Ovary (tissue), 7 donors: ENCODE measurements at regions not wholly inside any gene's neighbourhood (a gene's known extent, or its start where the extent isn't known, plus 50 kb on each side); places are given as distances from the start of the nearest gene placed in this dataset.

ENCODE experiments used
- DNase-seq, 5 donors: peaks; one replicate each; pipeline ENCODE4 v3.0.0-alpha.2; 2019 to 2020
- H3K27ac ChIP-seq, 2 donors: fragments of 200-600 bp; one replicate each; pipeline versions ENCODE4 v1.5.1 to v1.8.0; 2019 to 2022
- H3K27me3 ChIP-seq: fragments of 200-600 bp; one replicate; pipeline ENCODE4 v1.8.0; 2022
- H3K36me3 ChIP-seq: fragments of 200-600 bp; sonication (generic); one replicate; pipeline ENCODE4 v1.5.1; 2019
- H3K4me1 ChIP-seq: one replicate; pipeline ENCODE4 v1.8.1; 2013; ENCODE audit warnings: mild to moderate bottlenecking, moderate library complexity; ENCODE audit not compliant: insufficient read depth
- H3K4me3 ChIP-seq: fragments of 200-600 bp; sonication (generic); one replicate; pipeline ENCODE4 v1.5.1; 2017
- H3K9me3 ChIP-seq, 2 donors: fragments of 200-600 bp in 1 of 2; sonication (generic) in 1 of 2; one replicate each; pipeline versions ENCODE4 v1.5.1 to v1.8.1; 2013 to 2019; ENCODE audit warnings: mild to moderate bottlenecking in 1 of 2, moderate library complexity in 1 of 2
- EP300 ChIP-seq: sonication (generic); formaldehyde crosslinking; IDR thresholded peaks from one replicate; pipeline ENCODE4 v1.6.1; 2017; ENCODE audit warnings: antibody characterized with exemption
- POLR2A ChIP-seq: fragments of 450-650 bp; IDR thresholded peaks from one replicate; pipeline ENCODE4 v1.6.1; 2017; ENCODE audit warnings: antibody characterized with exemption, mild to moderate bottlenecking, moderate library complexity
- WGBS, 3 donors: extraction: QIAGEN DNeasy Blood & Tissue Kit in 1 of 3; methylation state at CpG; one replicate each; pipeline versions ENCODE4 v1.1.5 to v1.1.7; 2013 to 2017; 5-methylcytosine and 5-hydroxymethylcytosine counted together
- intact Hi-C, 4 donors: fragments of 100-400 bp; cut with DNase I; formaldehyde crosslinking; loops; one replicate each; pipeline versions ENCODE4 v1.11.0 to v1.15.1; 2022 to 2023
- TF ChIP-seq, protein P1 (sequence below), 3 donors: fragments of 450-650 bp in 2 of 3; fragments of 200-600 bp in 1 of 3; IDR thresholded peaks; one replicate each; pipeline versions ENCODE4 v1.5.1 to v1.8.0; 2016 to 2022; ENCODE audit warnings: antibody characterized with exemption in 3 of 3, mild to moderate bottlenecking in 1 of 3
- donor health status: DM: no; HTN: no; CAD: no; lungs with moderate emphysema.
- donor health status: DM: no; HTN: no; CAD: no.
- donor health status: Bipolar disorder and iron deficiency.
- donor health status: DM: no; HTN: no; CAD: no.
- donor health status: DM: yes; HTN: yes; CAD: no.

GRCh38 chr2:16196687-16197503 lies 256.5 kb downstream of the MYCN start:
- Histone ChIP-seq H3K4me1 (no peaks in the 10 kb centered on the region), H3K4me3 (no peak overlapping the region), H3K27ac (no peak overlapping the region), H3K9me3 (no peaks in the 10 kb centered on the region), H3K36me3 (no peaks in the 10 kb centered on the region), H3K27me3 (no peaks in the 10 kb centered on the region)
- intact Hi-C loops = loop anchor here in 1 of 4 donors (5.0 kb wide), 1 partner anchor 1605 kb away; no protein-coding TSS in a partner anchor
- 74 to 77% (median 75%) methylated on average over 15 of the region's 15 CpGs for WGBS, 3 donors
- TF ChIP-seq POLR2A (no peak), EP300 (no peak)
- TF ChIP-seq, protein P1, sequence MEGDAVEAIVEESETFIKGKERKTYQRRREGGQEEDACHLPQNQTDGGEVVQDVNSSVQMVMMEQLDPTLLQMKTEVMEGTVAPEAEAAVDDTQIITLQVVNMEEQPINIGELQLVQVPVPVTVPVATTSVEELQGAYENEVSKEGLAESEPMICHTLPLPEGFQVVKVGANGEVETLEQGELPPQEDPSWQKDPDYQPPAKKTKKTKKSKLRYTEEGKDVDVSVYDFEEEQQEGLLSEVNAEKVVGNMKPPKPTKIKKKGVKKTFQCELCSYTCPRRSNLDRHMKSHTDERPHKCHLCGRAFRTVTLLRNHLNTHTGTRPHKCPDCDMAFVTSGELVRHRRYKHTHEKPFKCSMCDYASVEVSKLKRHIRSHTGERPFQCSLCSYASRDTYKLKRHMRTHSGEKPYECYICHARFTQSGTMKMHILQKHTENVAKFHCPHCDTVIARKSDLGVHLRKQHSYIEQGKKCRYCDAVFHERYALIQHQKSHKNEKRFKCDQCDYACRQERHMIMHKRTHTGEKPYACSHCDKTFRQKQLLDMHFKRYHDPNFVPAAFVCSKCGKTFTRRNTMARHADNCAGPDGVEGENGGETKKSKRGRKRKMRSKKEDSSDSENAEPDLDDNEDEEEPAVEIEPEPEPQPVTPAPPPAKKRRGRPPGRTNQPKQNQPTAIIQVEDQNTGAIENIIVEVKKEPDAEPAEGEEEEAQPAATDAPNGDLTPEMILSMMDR (IDR thresholded peaks at IDR 0.05) = no peak
- no peak for DNase-seq

GRCh38 chr2:16195681-16196070 lies 255.3 kb downstream of the MYCN start:
- no peaks in the 10 kb centered on the region for H3K27me3 ChIP-seq
- intact Hi-C loops = loop anchor here in 1 of 4 donors (5.0 kb wide), 1 partner anchor 1603 kb away; no protein-coding TSS in a partner anchor
- no peaks in the 10 kb centered on the region for H3K36me3 ChIP-seq
- H3K4me3 ChIP-seq = no peak overlapping the region
- no peak for DNase-seq
- no peak overlapping the region for H3K27ac ChIP-seq
- 89 to 95% (median 89%) methylated on average over 6 of the region's 6 CpGs for WGBS, 3 donors
- H3K4me1 ChIP-seq = no peaks in the 10 kb centered on the region
- TF ChIP-seq EP300 (no peak), POLR2A (no peak)
- TF ChIP-seq, protein P1 (IDR thresholded peaks at IDR 0.05) = no peak
- H3K9me3 ChIP-seq = no peaks in the 10 kb centered on the region

DNA sequence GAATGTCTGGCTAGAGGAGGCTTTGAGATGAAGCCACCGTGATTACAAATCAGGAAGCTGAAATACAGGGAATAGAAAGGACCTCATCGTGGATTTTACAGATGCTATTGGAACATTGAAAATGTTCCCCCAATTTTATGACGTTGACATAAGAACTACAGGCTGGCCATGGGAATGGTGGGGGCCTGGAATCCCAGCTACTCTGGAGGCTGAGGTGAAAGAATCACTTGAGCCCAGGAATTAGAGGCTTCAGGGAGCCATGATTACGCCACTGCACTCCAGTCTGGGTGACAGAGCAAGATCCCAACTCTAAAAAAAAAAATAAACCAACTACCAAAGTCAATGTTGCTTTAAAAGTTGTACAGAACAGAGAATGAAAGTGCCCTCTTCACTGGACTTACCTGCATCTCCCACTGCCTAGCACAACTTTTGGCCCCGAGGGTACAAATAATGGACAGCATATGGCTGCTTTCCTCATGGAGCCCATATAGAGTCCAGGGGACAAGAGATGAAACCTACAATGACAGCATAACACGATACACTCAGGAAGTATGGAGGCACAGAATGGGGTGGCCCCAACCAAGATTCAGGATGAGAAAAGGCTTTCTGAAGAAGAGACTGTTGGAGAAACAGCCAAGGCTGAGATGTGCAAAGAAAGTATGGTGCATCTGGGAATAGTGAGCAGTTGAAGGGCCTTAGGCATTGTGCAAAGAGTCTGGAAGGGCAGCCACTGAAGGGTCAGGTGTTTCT lies 254.8 kb downstream of the MYCN start:
- Histone ChIP-seq H3K4me1 (no peaks in the 10 kb centered on the region), H3K9me3 (no peaks in the 10 kb centered on the region), H3K27ac (no peak overlapping the region), H3K4me3 (no peak overlapping the region), H3K36me3 (no peaks in the 10 kb centered on the region), H3K27me3 (no peaks in the 10 kb centered on the region)
- no peak for DNase-seq
- TF ChIP-seq EP300 (no peak), POLR2A (no peak)
- TF ChIP-seq, protein P1 (IDR thresholded peaks at IDR 0.05) = no peak
- 76 to 90% (median 87%) methylated on average over 6 of the region's 6 CpGs for WGBS, 3 donors
- intact Hi-C loops = loop anchor here in 1 of 4 donors (5.0 kb wide), 1 partner anchor 1603 kb away; no protein-coding TSS in a partner anchor

- 84 to 86% (median 86%) methylated on average over 4 of the region's 4 CpGs for WGBS, 3 donors
- no peaks in the 10 kb centered on the region for H3K27me3 ChIP-seq
- H3K4me1 ChIP-seq = no peaks in the 10 kb centered on the region
- no peaks in the 10 kb centered on the region for H3K9me3 ChIP-seq
- H3K4me3 ChIP-seq = no peak overlapping the region
- no peak overlapping the region for H3K27ac ChIP-seq
- no peak for TF ChIP-seq EP300
- TF ChIP-seq, protein P1 (IDR thresholded peaks at IDR 0.05) = no peak
- no peak for TF ChIP-seq POLR2A
- no peak for DNase-seq
- intact Hi-C loops = no loop called here
- H3K36me3 ChIP-seq = no peaks in the 10 kb centered on the region
These were observed 254.2 kb downstream of the MYCN start for GRCh38 chr2:16194530-16194929.
